ENCODE measurements at regions not wholly inside any gene's neighbourhood (a gene's known extent, or its start where the extent isn't known, plus 50 kb on each side); places are given as distances from the start of the nearest gene placed in this dataset.
"Not testable (repeated sequence)": the region's sequence is repeated elsewhere in the genome, so short reads cannot be mapped to it uniquely, and the experiment has no call there.

GRCh38 chr3:87867001-87867400 lies 191.8 kb downstream of the CGGBP1 start:
- DNase-seq: no peak

GRCh38 chr3:87856126-87856525 lies 202.7 kb downstream of the CGGBP1 start:
- no peak for DNase-seq

GRCh38 chr3:87855616-87856015 lies 203.2 kb downstream of the CGGBP1 start:
- no peak for DNase-seq

GRCh38 chr3:87855211-87855610 lies 203.6 kb downstream of the CGGBP1 start:
- DNase-seq: no peak

GRCh38 chr3:87848003-87848402 lies 210.8 kb downstream of the CGGBP1 start:
- DNase-seq: no peak

- DNase-seq: no peak
Measured at GRCh38 chr3:87837076-87837475, 221.7 kb downstream of the CGGBP1 start.

- no peak for DNase-seq
Measured at GRCh38 chr3:87836026-87836425, 222.8 kb downstream of the CGGBP1 start.

GRCh38 chr3:87835236-87835635 lies 223.6 kb downstream of the CGGBP1 start:
- DNase-seq: no peak

- DNase-seq: no peak
Measured at GRCh38 chr3:87834327-87834726, 224.5 kb downstream of the CGGBP1 start.

GRCh38 chr3:87833039-87833377 lies 225.8 kb downstream of the CGGBP1 start:
- DNase-seq: no peak

GRCh38 chr3:87828046-87828445 lies 230.8 kb downstream of the CGGBP1 start:
- no peak for DNase-seq

- DNase-seq: no peak
Measured at GRCh38 chr3:87822563-87822962, 236.2 kb downstream of the CGGBP1 start.

- DNase-seq: not testable (repeated sequence)
Measured at GRCh38 chr3:87813503-87813902, 245.3 kb downstream of the CGGBP1 start.

GRCh38 chr3:87811953-87812352 lies 246.9 kb downstream of the CGGBP1 start:
- no peak for DNase-seq

- DNase-seq: no peak
Measured at GRCh38 chr3:87810452-87811016, 248.3 kb downstream of the CGGBP1 start.

- no peak for DNase-seq
Measured at GRCh38 chr3:87805670-87806069, 253.1 kb downstream of the CGGBP1 start.

- DNase-seq: no peak
Measured at GRCh38 chr3:87801409-87801808, 257.4 kb downstream of the CGGBP1 start.

- DNase-seq: no peak
Measured at GRCh38 chr3:87800516-87800915, 258.3 kb downstream of the CGGBP1 start.

- no peak for DNase-seq
Measured at GRCh38 chr3:87798567-87798947, 260.2 kb downstream of the CGGBP1 start.

GRCh38 chr3:87797872-87798566 lies 260.8 kb downstream of the CGGBP1 start:
- DNase-seq: no peak

- no peak for DNase-seq
Measured at GRCh38 chr3:87796843-87797185, 262.0 kb downstream of the CGGBP1 start.

- DNase-seq: no peak
Measured at GRCh38 chr3:87796137-87796842, 262.5 kb downstream of the CGGBP1 start.

GRCh38 chr3:87795701-87796100 lies 263.1 kb downstream of the CGGBP1 start:
- no peak for DNase-seq

- no peak for DNase-seq
Measured at GRCh38 chr3:87793337-87793877, 265.4 kb downstream of the CGGBP1 start.
